Mesenchymal stem cell (in vitro differentiated cells and primary cell): ENCODE measurements at regions not wholly inside any gene's neighbourhood (a gene's known extent, or its start where the extent isn't known, plus 50 kb on each side); places are given as distances from the start of the nearest gene placed in this dataset.

Experiments used
- DNase-seq: peaks from one replicate; pipeline ENCODE4 v3.0.0-alpha.2; 2013
- H2AFZ ChIP-seq: one replicate; pipeline ENCODE4 v1.6.1; 2013; ENCODE audit warnings: low read depth, mild to moderate bottlenecking, control low read depth, inconsistent platforms, low read length, moderate library complexity
- H2AK5ac ChIP-seq: 2 replicates; pipeline ENCODE4 v1.6.1; 2013; ENCODE audit warnings: low read length, moderate library complexity, mild to moderate bottlenecking, inconsistent platforms; ENCODE audit not compliant: severe bottlenecking
- H2BK120ac ChIP-seq: one replicate; pipeline ENCODE4 v1.6.1; 2013; ENCODE audit warnings: low read depth, mild to moderate bottlenecking, inconsistent platforms, low read length, moderate library complexity
- H2BK12ac ChIP-seq, 2 experiments: one replicate each; pipeline ENCODE4 v1.6.1; 2013; ENCODE audit warnings: inconsistent platforms in 2 of 2, low read length in 2 of 2, mild to moderate bottlenecking in 2 of 2, moderate library complexity in 2 of 2, control low read depth in 1 of 2
- H2BK15ac ChIP-seq: one replicate; pipeline ENCODE4 v1.6.1; 2013; ENCODE audit warnings: mild to moderate bottlenecking, low read depth, inconsistent platforms; ENCODE audit not compliant: poor library complexity, severe bottlenecking
- H2BK5ac ChIP-seq: 2 replicates; pipeline ENCODE4 v1.6.1; 2013; ENCODE audit warnings: low read depth, mild to moderate bottlenecking, low read length, control low read depth, inconsistent platforms; ENCODE audit not compliant: poor library complexity, severe bottlenecking
- H3K14ac ChIP-seq, 2 experiments: one replicate each; pipeline ENCODE4 v1.6.1; 2013; ENCODE audit warnings: inconsistent platforms in 2 of 2, low read length in 2 of 2, control low read depth in 1 of 2, mild to moderate bottlenecking in 1 of 2, moderate library complexity in 1 of 2
- H3K18ac ChIP-seq, 2 experiments: one replicate each; pipeline ENCODE4 v1.6.1; 2013; ENCODE audit warnings: inconsistent platforms in 2 of 2, low read length in 2 of 2, control low read depth in 1 of 2, low read depth in 1 of 2, mild to moderate bottlenecking in 1 of 2
- H3K23ac ChIP-seq, 2 experiments: one replicate each; pipeline ENCODE4 v1.6.1; 2013; ENCODE audit warnings: inconsistent platforms in 2 of 2, low read length in 2 of 2, mild to moderate bottlenecking in 2 of 2, moderate library complexity in 2 of 2, control low read depth in 1 of 2
- H3K27ac ChIP-seq: 2 replicates; pipeline ENCODE4 v1.5.1; 2013; ENCODE audit warnings: mild to moderate bottlenecking, moderate library complexity, low read length, control low read depth, inconsistent platforms; ENCODE audit not compliant: poor library complexity, severe bottlenecking
- H3K27me3 ChIP-seq, 2 experiments: 2 replicates each; pipeline versions ENCODE4 v1.6.1 to v1.7.0; 2013; ENCODE audit warnings: low read length in 2 of 2, mild to moderate bottlenecking in 2 of 2, moderate library complexity in 2 of 2, control low read depth in 1 of 2, inconsistent platforms in 1 of 2; ENCODE audit not compliant: control insufficient read depth in 1 of 2, insufficient read depth in 1 of 2
- H3K36me3 ChIP-seq, 2 experiments: 2 replicates each; pipeline versions ENCODE4 v1.6.1 to v1.7.0; 2013; ENCODE audit warnings: low read length in 2 of 2, control low read depth in 1 of 2, inconsistent platforms in 1 of 2, low read depth in 1 of 2, mild to moderate bottlenecking in 1 of 2; ENCODE audit not compliant: insufficient read depth in 2 of 2, control insufficient read depth in 1 of 2
- H3K4ac ChIP-seq, 2 experiments: one replicate each; pipeline ENCODE4 v1.6.1; 2013; ENCODE audit warnings: inconsistent platforms in 2 of 2, low read length in 2 of 2, mild to moderate bottlenecking in 2 of 2, moderate library complexity in 2 of 2, control low read depth in 1 of 2, low read depth in 1 of 2
- H3K4me1 ChIP-seq: 2 replicates; pipeline ENCODE4 v1.6.1; 2013; ENCODE audit warnings: low read depth, low read length, control low read depth; ENCODE audit not compliant: control insufficient read depth, insufficient read depth
- H3K4me2 ChIP-seq: 2 replicates; pipeline ENCODE4 v1.6.1; 2013; ENCODE audit warnings: low read length, mild to moderate bottlenecking, inconsistent platforms; ENCODE audit not compliant: poor library complexity, severe bottlenecking
- H3K4me3 ChIP-seq, 2 experiments: 2 replicates each; pipeline versions ENCODE4 v1.5.1 to v1.7.0; 2013; ENCODE audit warnings: low read length in 2 of 2, mild to moderate bottlenecking in 2 of 2, control low read depth in 1 of 2, low read depth in 1 of 2; ENCODE audit not compliant: insufficient read depth in 1 of 2
- H3K79me1 ChIP-seq: replicated peaks from 2 replicates; pipeline ENCODE4 v1.6.1; 2013; ENCODE audit warnings: mild to moderate bottlenecking, control low read depth, low read length, inconsistent platforms; ENCODE audit not compliant: poor library complexity, severe bottlenecking
- H3K9ac ChIP-seq: 2 replicates; pipeline ENCODE4 v1.7.0; 2013; ENCODE audit warnings: mild to moderate bottlenecking, low read length, moderate library complexity
- H3K9me3 ChIP-seq: 2 replicates; pipeline ENCODE4 v1.7.0; 2013; ENCODE audit warnings: mild to moderate bottlenecking, low read length; ENCODE audit not compliant: control insufficient read depth
- H4K8ac ChIP-seq: one replicate; pipeline ENCODE4 v1.6.1; 2013; ENCODE audit warnings: inconsistent platforms, mild to moderate bottlenecking, low read length, moderate library complexity
- H4K91ac ChIP-seq: one replicate; pipeline ENCODE4 v1.6.1; 2013; ENCODE audit warnings: mild to moderate bottlenecking, low read length, inconsistent platforms
- WGBS: methylation state at CpG from one replicate; pipeline ENCODE4 v1.1.7; 2013; ENCODE audit warnings: mixed read lengths; 5-methylcytosine and 5-hydroxymethylcytosine counted together

DNA sequence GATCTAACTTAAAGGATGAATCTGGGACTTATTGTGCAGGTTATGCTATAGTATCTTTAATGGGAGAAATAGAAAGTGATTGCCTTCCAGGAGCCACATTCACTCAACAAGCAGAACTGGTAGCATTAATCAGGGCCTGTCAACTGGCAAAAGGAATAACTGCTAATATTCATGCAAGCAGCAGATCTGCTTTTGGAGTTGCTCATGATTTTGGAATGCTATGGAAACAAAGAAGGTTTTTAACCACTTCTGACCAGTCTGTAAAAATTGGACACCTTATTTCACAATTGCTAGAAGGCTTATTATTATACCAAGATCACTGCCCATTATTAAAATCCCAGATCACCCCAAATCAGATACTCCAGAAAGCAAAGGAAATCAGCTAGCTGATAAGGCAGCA, 200.4 kb downstream of the MREG start:
- no peak overlapping the region for H2BK120ac ChIP-seq
- H3K27me3 ChIP-seq, result no peaks in the 10 kb centered on the region
- no peak overlapping the region for H3K18ac ChIP-seq
- H3K23ac ChIP-seq, result no peak overlapping the region
- no peak overlapping the region for H3K4ac ChIP-seq
- H2AK5ac ChIP-seq, result no peak overlapping the region
- H3K36me3 ChIP-seq, result no peaks in the 10 kb centered on the region
- no peaks in the 10 kb centered on the region for H3K9me3 ChIP-seq
- H2AFZ ChIP-seq, result no peak overlapping the region
- no peak overlapping the region for H4K91ac ChIP-seq
- H3K79me1 ChIP-seq, result no peaks in the 10 kb centered on the region
- H4K8ac ChIP-seq, result no peak overlapping the region
- H2BK5ac ChIP-seq, result no peak overlapping the region
- no peak overlapping the region for H3K4me2 ChIP-seq
- peak; percentile 33 for DNase-seq
- H3K9ac ChIP-seq, result no peak overlapping the region
- no peak overlapping the region for H3K27ac ChIP-seq
- H3K4me3 ChIP-seq, result no peak overlapping the region
- H2BK12ac ChIP-seq, result no peak overlapping the region
- H3K4me1 ChIP-seq, result peaks cover 3% of the 10 kb centered on the region
- no peak overlapping the region for H3K14ac ChIP-seq
- H2BK15ac ChIP-seq, result no peak overlapping the region

DNA sequence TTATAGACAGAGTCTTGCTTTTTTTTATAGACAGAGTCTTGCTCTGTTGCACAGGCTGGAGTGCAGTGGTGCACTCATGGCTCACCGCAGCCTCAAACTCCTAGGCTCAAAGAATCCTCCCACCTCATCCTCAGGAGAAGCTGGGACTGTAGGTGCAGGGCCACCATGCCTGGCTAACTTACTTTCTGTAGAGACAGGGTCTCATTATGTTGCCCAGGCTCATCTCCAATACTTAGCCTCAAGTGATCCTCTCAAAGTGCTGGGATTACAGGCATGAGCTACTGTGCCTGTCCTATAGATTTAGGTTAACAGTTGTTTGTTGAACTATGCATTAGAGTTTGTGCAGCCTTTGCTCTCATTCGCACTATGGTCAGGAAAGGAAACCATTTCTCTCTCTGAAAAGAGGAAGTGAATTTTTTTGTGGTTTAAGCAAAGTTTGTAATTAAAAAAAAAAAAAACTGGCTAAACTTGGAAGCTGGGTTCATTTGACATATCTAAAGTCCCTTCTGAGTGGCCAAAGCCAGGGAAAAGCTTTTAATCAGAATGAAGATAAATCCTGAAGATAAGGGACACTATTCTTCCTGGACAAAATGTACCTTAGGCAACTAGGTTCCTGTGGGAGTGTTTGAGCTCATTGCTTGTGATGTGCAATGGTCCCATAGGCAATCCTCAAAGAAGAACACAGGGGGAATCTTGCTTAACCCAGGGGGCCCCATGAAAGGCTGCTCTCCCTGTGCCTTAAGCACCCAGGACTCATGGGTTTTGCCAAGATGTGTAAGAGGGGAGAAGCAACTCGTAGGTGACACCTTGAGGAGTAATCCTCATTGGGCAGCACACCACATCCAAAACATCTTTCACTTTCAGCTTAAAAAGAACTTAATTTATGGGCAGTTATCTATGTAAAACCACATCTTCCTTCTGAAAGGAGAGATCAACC, 201.7 kb downstream of the MREG start:
- Histone ChIP-seq H3K4me3 (no peak overlapping the region), H2BK5ac (no peak overlapping the region), H4K91ac (no peak overlapping the region), H2AFZ (no peak overlapping the region), H3K18ac (peak overlapping the region in 1 of 2 experiments; percentile 70), H3K14ac (no peak overlapping the region), H3K9me3 (no peaks in the 10 kb centered on the region), H4K8ac (no peak overlapping the region), H3K79me1 (no peaks in the 10 kb centered on the region), H3K27ac (no peak overlapping the region), H2BK12ac (peak overlapping the region in 1 of 2 experiments; percentile 63), H2AK5ac (peak overlapping the region; percentile 63), H3K4me2 (no peak overlapping the region), H3K4ac (peak overlapping the region in 1 of 2 experiments; percentile 47), H3K23ac (no peak overlapping the region), H3K9ac (no peak overlapping the region), H3K4me1 (peaks cover 3% of the 10 kb centered on the region), H3K36me3 (no peaks in the 10 kb centered on the region), H2BK15ac (no peak overlapping the region), H2BK120ac (no peak overlapping the region), H3K27me3 (no peaks in the 10 kb centered on the region)
- WGBS, result 84% methylated on average over 2 of the region's 3 CpGs
- no peak for DNase-seq

DNA sequence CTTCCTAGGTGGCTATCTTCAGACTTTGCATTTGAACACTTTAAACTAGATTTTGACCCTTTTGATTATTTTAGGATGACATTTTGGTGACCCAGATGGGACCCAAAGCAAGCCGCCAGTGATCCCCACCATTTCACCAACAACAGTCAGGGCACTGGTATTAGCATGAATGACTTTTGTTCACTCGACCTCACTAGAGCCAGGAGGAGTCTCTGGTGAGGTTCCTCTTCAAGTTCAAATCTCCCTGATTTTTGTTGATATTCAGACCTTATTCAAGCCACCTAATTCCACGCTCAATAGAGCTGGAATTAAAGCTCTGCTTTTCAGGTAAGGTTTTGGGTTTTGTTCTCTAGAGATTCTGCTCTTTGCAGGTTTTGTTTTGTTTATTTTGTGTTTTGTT, 202.3 kb downstream of the MREG start:
- Histone ChIP-seq H3K4me1 (peaks cover 1% of the 10 kb centered on the region), H2BK12ac (no peak overlapping the region), H2BK120ac (no peak overlapping the region), H3K4me3 (no peak overlapping the region), H4K8ac (no peak overlapping the region), H3K36me3 (no peaks in the 10 kb centered on the region), H3K79me1 (no peaks in the 10 kb centered on the region), H3K27me3 (no peaks in the 10 kb centered on the region), H2BK5ac (no peak overlapping the region), H3K14ac (no peak overlapping the region), H2AFZ (no peak overlapping the region), H3K4ac (no peak overlapping the region), H2AK5ac (peak overlapping the region; percentile 48), H3K27ac (no peak overlapping the region), H3K23ac (no peak overlapping the region), H3K4me2 (no peak overlapping the region), H3K9me3 (no peaks in the 10 kb centered on the region), H3K18ac (no peak overlapping the region), H2BK15ac (no peak overlapping the region), H3K9ac (no peak overlapping the region), H4K91ac (no peak overlapping the region)
- no peak for DNase-seq
- 97% methylated on average over 3 of the region's 3 CpGs for WGBS

DNA sequence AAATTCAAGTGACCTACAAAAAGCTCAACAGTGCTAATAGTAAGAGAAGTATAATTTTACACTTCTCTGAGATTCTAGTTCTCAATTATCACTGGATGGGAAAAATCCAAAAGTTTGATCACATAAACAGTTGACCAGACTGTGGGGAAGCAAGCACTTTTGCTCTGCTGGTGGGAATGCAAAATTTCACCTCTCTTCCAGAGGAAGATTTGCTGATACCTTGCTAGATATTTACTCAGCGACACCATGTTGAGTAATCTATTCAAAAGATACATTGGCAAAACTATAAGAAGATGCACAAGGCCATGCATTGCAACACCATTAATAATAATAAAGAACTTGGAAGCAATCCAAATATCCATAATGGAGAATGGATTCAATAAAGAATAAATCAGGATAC, 204.4 kb downstream of the MREG start:
- Histone ChIP-seq H3K14ac (no peak overlapping the region), H2BK12ac (no peak overlapping the region), H4K8ac (no peak overlapping the region), H2BK5ac (no peak overlapping the region), H3K4ac (no peak overlapping the region), H3K4me2 (no peak overlapping the region), H3K23ac (no peak overlapping the region), H2BK120ac (no peak overlapping the region), H3K9ac (peak overlapping the region; percentile 56), H4K91ac (no peak overlapping the region), H3K4me1 (peaks cover 1% of the 10 kb centered on the region), H3K27ac (no peak overlapping the region), H3K36me3 (no peaks in the 10 kb centered on the region), H2AK5ac (no peak overlapping the region), H3K27me3 (no peaks in the 10 kb centered on the region), H3K79me1 (no peaks in the 10 kb centered on the region), H3K4me3 (no peak overlapping the region), H2BK15ac (no peak overlapping the region), H3K18ac (no peak overlapping the region), H3K9me3 (no peaks in the 10 kb centered on the region), H2AFZ (no peak overlapping the region)
- no CpG with 5 or more reads among the region's 1 CpG for WGBS
- no peak for DNase-seq
